ENCODE measurements at regions not wholly inside any gene's neighbourhood (a gene's known extent, or its start where the extent isn't known, plus 50 kb on each side); places are given as distances from the start of the nearest gene placed in this dataset.

GRCh38 chr13:95455782-95456181 is 96.7 kb upstream of the CLDN10 start:
- DNase-seq (ENCODE audit: low spot score): no peak
- H3K4me1 ChIP-seq: no peaks in the 10 kb centered on the region
- no peak for TF ChIP-seq CTCF (IDR thresholded peaks at IDR 0.05)
- no peak overlapping the region for H3K4me3 ChIP-seq
- H3K36me3 ChIP-seq: no peaks in the 10 kb centered on the region
- H3K9me3 ChIP-seq: peaks cover 0 to 6% of the 10 kb centered on the region in 2 donors
- no peak overlapping the region for H3K27ac ChIP-seq
- no peaks in the 10 kb centered on the region for H3K27me3 ChIP-seq

GRCh38 chr13:95456815-95457214 is 95.7 kb upstream of the CLDN10 start:
- H3K36me3 ChIP-seq: no peaks in the 10 kb centered on the region
- no peaks in the 10 kb centered on the region for H3K27me3 ChIP-seq
- DNase-seq (ENCODE audit: low spot score): no peak
- no peaks in the 10 kb centered on the region for H3K4me1 ChIP-seq
- H3K27ac ChIP-seq: no peak overlapping the region
- no peak overlapping the region for H3K4me3 ChIP-seq
- peaks cover 0 to 6% of the 10 kb centered on the region in 2 donors for H3K9me3 ChIP-seq
- no peak for TF ChIP-seq CTCF (IDR thresholded peaks at IDR 0.05)

- Histone ChIP-seq H3K9me3 (peaks cover 0 to 6% of the 10 kb centered on the region in 2 donors), H3K27me3 (no peaks in the 10 kb centered on the region), H3K4me3 (no peak overlapping the region), H3K27ac (no peak overlapping the region), H3K4me1 (no peaks in the 10 kb centered on the region), H3K36me3 (no peaks in the 10 kb centered on the region)
- TF ChIP-seq CTCF (IDR thresholded peaks at IDR 0.05): no peak
- DNase-seq (ENCODE audit: low spot score): no peak
Measured at GRCh38 chr13:95457294-95457693, 95.2 kb upstream of the CLDN10 start.

GRCh38 chr13:95462801-95463200 is 89.7 kb upstream of the CLDN10 start:
- peaks cover 0 to 6% of the 10 kb centered on the region in 2 donors for H3K9me3 ChIP-seq
- H3K27me3 ChIP-seq: no peaks in the 10 kb centered on the region
- no peak for DNase-seq (ENCODE audit: low spot score)
- H3K27ac ChIP-seq: no peak overlapping the region
- no peak for TF ChIP-seq CTCF (IDR thresholded peaks at IDR 0.05)
- H3K4me3 ChIP-seq: no peak overlapping the region
- H3K36me3 ChIP-seq: no peaks in the 10 kb centered on the region
- no peaks in the 10 kb centered on the region for H3K4me1 ChIP-seq

- DNase-seq (ENCODE audit: low spot score): no peak
- no peak for TF ChIP-seq CTCF (IDR thresholded peaks at IDR 0.05)
- H3K4me1 ChIP-seq: no peaks in the 10 kb centered on the region
- H3K4me3 ChIP-seq: no peak overlapping the region
- no peak overlapping the region for H3K27ac ChIP-seq
- H3K9me3 ChIP-seq: peaks cover 0 to 6% of the 10 kb centered on the region in 2 donors
- H3K27me3 ChIP-seq: no peaks in the 10 kb centered on the region
- no peaks in the 10 kb centered on the region for H3K36me3 ChIP-seq
Measured at GRCh38 chr13:95463531-95463930, 89.0 kb upstream of the CLDN10 start.

GRCh38 chr13:95470574-95471366 is 81.8 kb upstream of the CLDN10 start:
- H3K36me3 ChIP-seq: no peaks in the 10 kb centered on the region
- DNase-seq (ENCODE audit: low spot score): no peak
- no peak overlapping the region for H3K4me3 ChIP-seq
- H3K4me1 ChIP-seq: no peaks in the 10 kb centered on the region
- no peaks in the 10 kb centered on the region for H3K27me3 ChIP-seq
- H3K27ac ChIP-seq: no peak overlapping the region
- no peak for TF ChIP-seq CTCF (IDR thresholded peaks at IDR 0.05)
- no peaks in the 10 kb centered on the region for H3K9me3 ChIP-seq

All from right atrium auricular region (tissue), 2 donors.